GM23248 (cell line): ENCODE measurements at regions not wholly inside any gene's neighbourhood (a gene's known extent, or its start where the extent isn't known, plus 50 kb on each side); places are given as distances from the start of the nearest gene placed in this dataset.

Source experiments
- EZH2 ChIP-seq: fragments of 200-600 bp; sonication (generic); IDR thresholded peaks from 2 replicates; pipeline ENCODE4 v1.6.1; 2018; ENCODE audit warnings: antibody characterized with exemption, mild to moderate bottlenecking; ENCODE audit not compliant: insufficient read depth, poor library complexity, severe bottlenecking
- EZH2phosphoT487 ChIP-seq: fragments of 200-600 bp; sonication (generic); IDR thresholded peaks from 2 replicates; pipeline ENCODE4 v1.6.1; 2018; ENCODE audit warnings: antibody characterized with exemption, moderate library complexity, mild to moderate bottlenecking, low read depth; ENCODE audit not compliant: insufficient read depth

GRCh38 chr3:29152379-29152778, 128.5 kb upstream of the RBMS3 start:
- TF ChIP-seq EZH2phosphoT487 (no peak), EZH2 (no peak)
